ENCODE measurements at regions not wholly inside any gene's neighbourhood (a gene's known extent, or its start where the extent isn't known, plus 50 kb on each side); places are given as distances from the start of the nearest gene placed in this dataset.

- TF ChIP-seq CTCF (IDR thresholded peaks at IDR 0.05 in 2 of 3, conservative IDR thresholded peaks at IDR 0.05 in 1 of 3; ENCODE audit: borderline replicate concordance in 1 of 3, insufficient read depth in 1 of 3, low read depth in 2 of 3, low read length in 2 of 3) (no peak), JUND (IDR thresholded peaks at IDR 0.05) (no peak), SIN3A (IDR thresholded peaks at IDR 0.05; ENCODE audit: low read depth) (no peak), ZBTB33 (IDR thresholded peaks at IDR 0.05; ENCODE audit: extremely low read depth, insufficient replicate concordance, low read length) (no peak), SP1 (IDR thresholded peaks at IDR 0.05; ENCODE audit: low read depth) (no peak), POLR2A (IDR thresholded peaks at IDR 0.05; ENCODE audit: borderline replicate concordance, extremely low read depth, insufficient read depth, insufficient read length) (no peak), POLR2AphosphoS5 (IDR thresholded peaks at IDR 0.05; ENCODE audit: low read depth, low read length) (no peak), YY1 (IDR thresholded peaks at IDR 0.05; ENCODE audit: extremely low read depth, insufficient replicate concordance, low read depth, low read length) (no peak), ATF3 (IDR thresholded peaks at IDR 0.05) (no peak), EGR1 (IDR thresholded peaks at IDR 0.05; ENCODE audit: low read depth) (no peak)
- TF ChIP-seq, protein P1, sequence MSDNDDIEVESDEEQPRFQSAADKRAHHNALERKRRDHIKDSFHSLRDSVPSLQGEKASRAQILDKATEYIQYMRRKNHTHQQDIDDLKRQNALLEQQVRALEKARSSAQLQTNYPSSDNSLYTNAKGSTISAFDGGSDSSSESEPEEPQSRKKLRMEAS (IDR thresholded peaks at IDR 0.05): no peak
Measured at GRCh38 chr5:104265531-104266140, 703.0 kb upstream of the NUDT12 start.

All from HCT116 (cell line).